HUES64 (cell line): ENCODE measurements at regions not wholly inside any gene's neighbourhood (a gene's known extent, or its start where the extent isn't known, plus 50 kb on each side); places are given as distances from the start of the nearest gene placed in this dataset.

ENCODE experiments used
- H3K27ac ChIP-seq: 2 replicates; pipeline ENCODE4 v1.7.0; 2013; ENCODE audit warnings: low read depth, low read length, inconsistent platforms
- H3K27me3 ChIP-seq: 2 replicates; pipeline ENCODE4 v1.6.1; 2013; ENCODE audit warnings: mild to moderate bottlenecking, low read length; ENCODE audit not compliant: insufficient read depth
- H3K36me3 ChIP-seq: 2 replicates; pipeline ENCODE4 v1.6.1; 2013; ENCODE audit warnings: mild to moderate bottlenecking, low read length; ENCODE audit not compliant: insufficient read depth
- H3K4me1 ChIP-seq: 2 replicates; pipeline ENCODE4 v1.6.1; 2013; ENCODE audit warnings: mild to moderate bottlenecking, low read length, moderate library complexity; ENCODE audit not compliant: insufficient read depth
- H3K4me3 ChIP-seq: 2 replicates; pipeline ENCODE4 v1.5.1; 2013; ENCODE audit warnings: mild to moderate bottlenecking, low read length, moderate library complexity
- H3K9ac ChIP-seq: 2 replicates; pipeline ENCODE4 v1.6.1; 2013; ENCODE audit warnings: mild to moderate bottlenecking, low read depth, low read length
- H3K9me3 ChIP-seq: 2 replicates; pipeline ENCODE4 v1.6.1; 2013; ENCODE audit warnings: low read depth, low read length; ENCODE audit not compliant: insufficient read depth
- WGBS: fragments of 150-250, 120-280 bp; methylation state at CpG from one replicate; pipeline ENCODE4 v1.1.7; 2013; ENCODE audit warnings: missing lambda C conversion rate; 5-methylcytosine and 5-hydroxymethylcytosine counted together

- 86% methylated on average over 2 of the region's 2 CpGs for WGBS
- Histone ChIP-seq H3K27ac (no peak overlapping the region), H3K4me3 (no peak overlapping the region)
Measured at GRCh38 chr1:99469550-99469971, 176.4 kb upstream of the PALMD start.

GRCh38 chr1:99472893-99473292 lies 173.0 kb upstream of the PALMD start:
- H3K27ac ChIP-seq, result no peak overlapping the region
- WGBS, result 94% methylated on average over 4 of the region's 4 CpGs
- no peaks in the 10 kb centered on the region for H3K36me3 ChIP-seq
- H3K27me3 ChIP-seq, result no peaks in the 10 kb centered on the region
- H3K4me3 ChIP-seq, result no peak overlapping the region
- H3K9ac ChIP-seq, result no peak overlapping the region
- no peaks in the 10 kb centered on the region for H3K4me1 ChIP-seq
- H3K9me3 ChIP-seq, result no peaks in the 10 kb centered on the region

More at GRCh38 chr1:99469550-99469971, 176.4 kb upstream of the PALMD start:
- no peaks in the 10 kb centered on the region for H3K36me3 ChIP-seq
- H3K9ac ChIP-seq, result no peak overlapping the region
- no peaks in the 10 kb centered on the region for H3K27me3 ChIP-seq
- H3K4me1 ChIP-seq, result no peaks in the 10 kb centered on the region
- no peaks in the 10 kb centered on the region for H3K9me3 ChIP-seq

DNA sequence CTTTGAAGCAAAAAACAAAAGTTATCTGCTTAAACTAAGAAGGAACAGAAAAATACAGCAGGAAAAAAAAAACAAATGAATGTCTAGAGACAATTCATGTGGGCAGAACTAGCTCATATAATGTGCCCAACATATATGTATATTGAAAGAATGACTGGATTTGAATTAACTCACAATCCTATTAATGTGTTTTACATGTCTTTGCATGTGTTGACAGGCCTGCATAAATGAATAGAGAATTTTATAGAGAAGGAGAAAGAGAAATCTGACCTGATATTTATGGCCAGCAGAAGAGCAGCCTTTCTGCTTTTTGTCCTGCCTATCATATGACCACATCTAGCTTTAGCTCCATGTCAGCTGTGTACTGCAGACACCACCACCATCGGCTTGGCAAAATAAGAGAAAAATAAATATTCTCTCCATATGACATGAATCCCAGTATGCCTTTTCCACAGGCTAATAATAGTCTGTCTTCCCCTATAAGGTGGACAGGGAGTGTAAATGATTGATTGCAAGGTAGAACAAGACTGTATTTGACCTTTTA lies 171.5 kb upstream of the PALMD start:
- no peak overlapping the region for H3K27ac ChIP-seq
- no peaks in the 10 kb centered on the region for H3K9me3 ChIP-seq
- H3K27me3 ChIP-seq, result no peaks in the 10 kb centered on the region
- no peaks in the 10 kb centered on the region for H3K36me3 ChIP-seq
- H3K4me3 ChIP-seq, result no peak overlapping the region
- H3K9ac ChIP-seq, result no peak overlapping the region
- no peaks in the 10 kb centered on the region for H3K4me1 ChIP-seq
- WGBS, result 100% methylated on average over 1 of the region's 1 CpG

DNA sequence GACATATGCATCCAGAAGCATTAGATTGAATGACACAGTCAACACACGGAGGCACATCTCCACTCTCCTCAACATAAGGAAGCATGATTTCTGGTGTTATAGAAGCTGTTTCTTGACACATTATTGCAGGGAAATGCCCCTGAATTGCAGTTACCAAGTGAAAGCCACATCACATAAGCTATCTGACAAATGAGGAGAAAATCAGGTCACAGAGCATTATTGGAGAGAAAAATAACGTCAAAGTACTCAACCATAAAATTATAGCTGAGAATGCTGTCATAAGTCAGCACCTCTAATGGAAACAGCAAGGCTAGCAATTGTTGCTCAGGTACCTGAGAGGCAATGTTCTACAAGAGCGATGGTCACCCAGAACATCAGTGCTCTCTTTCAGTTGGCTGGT lies 169.9 kb upstream of the PALMD start:
- WGBS, result 95% methylated on average over 3 of the region's 3 CpGs
- no peak overlapping the region for H3K27ac ChIP-seq
- no peak overlapping the region for H3K9ac ChIP-seq
- no peaks in the 10 kb centered on the region for H3K4me1 ChIP-seq
- no peaks in the 10 kb centered on the region for H3K36me3 ChIP-seq
- no peak overlapping the region for H3K4me3 ChIP-seq
- no peaks in the 10 kb centered on the region for H3K27me3 ChIP-seq
- H3K9me3 ChIP-seq, result no peaks in the 10 kb centered on the region

- no peak overlapping the region for H3K4me3 ChIP-seq
- no peak overlapping the region for H3K9ac ChIP-seq
- no peaks in the 10 kb centered on the region for H3K36me3 ChIP-seq
- no peak overlapping the region for H3K27ac ChIP-seq
- no peaks in the 10 kb centered on the region for H3K4me1 ChIP-seq
- H3K27me3 ChIP-seq, result no peaks in the 10 kb centered on the region
- no peaks in the 10 kb centered on the region for H3K9me3 ChIP-seq
Measured at GRCh38 chr1:99481391-99481996, 164.4 kb upstream of the PALMD start.

DNA sequence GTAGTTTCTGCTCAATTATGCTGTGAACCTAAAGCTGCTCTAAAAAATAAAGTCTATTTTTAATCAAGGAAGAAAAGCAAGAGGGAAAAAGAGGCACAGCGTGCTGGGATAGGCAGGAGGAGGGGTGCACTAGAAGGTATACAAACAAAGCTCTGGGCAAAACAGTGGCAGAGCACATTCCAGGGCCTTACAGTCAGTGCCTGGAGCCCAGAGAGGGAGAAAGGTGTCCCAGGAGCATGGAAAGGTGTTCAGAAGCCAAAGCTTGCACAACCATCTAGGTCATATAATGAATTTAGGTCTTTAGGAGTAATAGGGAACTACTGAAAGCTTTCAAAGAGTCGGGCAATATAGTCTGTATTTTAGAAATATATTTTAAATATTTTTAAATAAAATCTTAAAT lies 163.6 kb upstream of the PALMD start:
- WGBS, result 89% methylated on average over 1 of the region's 2 CpGs
- H3K27me3 ChIP-seq, result no peaks in the 10 kb centered on the region
- H3K9ac ChIP-seq, result no peak overlapping the region

DNA sequence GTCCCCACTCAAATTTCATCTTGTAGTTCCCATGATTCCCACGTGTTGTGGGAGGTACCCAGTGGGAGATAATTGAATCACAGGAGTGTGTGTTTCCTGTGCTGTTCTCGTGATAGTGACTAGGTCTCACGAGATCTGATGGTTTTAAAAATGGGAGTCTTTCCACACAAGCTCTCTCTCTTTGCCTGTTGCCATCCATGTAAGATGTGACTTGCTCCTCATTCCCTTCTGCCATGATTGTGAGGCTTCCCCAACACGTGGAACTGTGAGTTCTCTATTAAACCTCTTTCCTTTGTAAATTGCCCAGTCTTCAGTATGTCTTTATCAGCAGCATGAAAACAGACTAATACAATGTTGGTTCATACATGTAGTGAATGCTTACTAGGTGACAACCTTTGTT lies 163.2 kb upstream of the PALMD start:
- Histone ChIP-seq H3K27me3 (no peaks in the 10 kb centered on the region), H3K9ac (no peak overlapping the region), H3K36me3 (no peaks in the 10 kb centered on the region), H3K27ac (no peak overlapping the region), H3K4me3 (no peak overlapping the region), H3K9me3 (no peaks in the 10 kb centered on the region), H3K4me1 (no peaks in the 10 kb centered on the region)
- WGBS, result 88% methylated on average over 4 of the region's 4 CpGs

More for the DNA sequence above, 163.6 kb upstream of the PALMD start:
- Histone ChIP-seq H3K9me3 (no peaks in the 10 kb centered on the region), H3K4me3 (no peak overlapping the region), H3K36me3 (no peaks in the 10 kb centered on the region), H3K4me1 (no peaks in the 10 kb centered on the region), H3K27ac (no peak overlapping the region)

GRCh38 chr1:99490031-99490430 lies 155.9 kb upstream of the PALMD start:
- no peak overlapping the region for H3K27ac ChIP-seq
- no peaks in the 10 kb centered on the region for H3K36me3 ChIP-seq
- H3K9me3 ChIP-seq, result no peaks in the 10 kb centered on the region
- no peaks in the 10 kb centered on the region for H3K27me3 ChIP-seq
- H3K4me1 ChIP-seq, result no peaks in the 10 kb centered on the region
- no peak overlapping the region for H3K9ac ChIP-seq
- H3K4me3 ChIP-seq, result no peak overlapping the region
- no CpG with 5 or more reads among the region's 2 CpGs for WGBS

GRCh38 chr1:99496067-99496466 lies 149.8 kb upstream of the PALMD start:
- H3K9ac ChIP-seq, result no peak overlapping the region
- H3K36me3 ChIP-seq, result no peaks in the 10 kb centered on the region
- H3K27me3 ChIP-seq, result no peaks in the 10 kb centered on the region
- no peak overlapping the region for H3K27ac ChIP-seq
- 95% methylated on average over 3 of the region's 3 CpGs for WGBS
- H3K4me1 ChIP-seq, result no peaks in the 10 kb centered on the region
- H3K9me3 ChIP-seq, result no peaks in the 10 kb centered on the region
- no peak overlapping the region for H3K4me3 ChIP-seq

DNA sequence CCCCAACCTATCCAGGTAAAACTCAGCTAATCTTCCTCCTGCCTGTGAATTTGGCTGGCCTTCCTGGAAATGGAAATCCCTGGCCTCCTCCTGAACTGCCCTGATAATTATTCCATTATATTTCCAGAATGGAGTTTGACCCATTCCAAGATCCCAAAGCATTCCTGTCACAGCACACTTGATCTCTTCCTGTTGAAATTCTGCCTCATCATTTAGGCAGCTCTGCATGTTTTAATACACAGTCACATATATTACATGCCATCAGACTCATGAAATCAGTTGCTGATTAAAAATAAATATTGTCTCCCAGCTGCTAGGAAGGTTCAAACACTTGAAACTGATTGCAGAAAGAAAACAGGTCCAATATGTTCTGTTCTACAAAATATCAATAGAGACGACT lies 148.2 kb upstream of the PALMD start:
- H3K9ac ChIP-seq, result no peak overlapping the region
- no peak overlapping the region for H3K27ac ChIP-seq
- H3K4me1 ChIP-seq, result no peaks in the 10 kb centered on the region
- no peak overlapping the region for H3K4me3 ChIP-seq
- no peaks in the 10 kb centered on the region for H3K27me3 ChIP-seq
- no peaks in the 10 kb centered on the region for H3K36me3 ChIP-seq
- 100% methylated on average over 1 of the region's 1 CpG for WGBS
- no peaks in the 10 kb centered on the region for H3K9me3 ChIP-seq

DNA sequence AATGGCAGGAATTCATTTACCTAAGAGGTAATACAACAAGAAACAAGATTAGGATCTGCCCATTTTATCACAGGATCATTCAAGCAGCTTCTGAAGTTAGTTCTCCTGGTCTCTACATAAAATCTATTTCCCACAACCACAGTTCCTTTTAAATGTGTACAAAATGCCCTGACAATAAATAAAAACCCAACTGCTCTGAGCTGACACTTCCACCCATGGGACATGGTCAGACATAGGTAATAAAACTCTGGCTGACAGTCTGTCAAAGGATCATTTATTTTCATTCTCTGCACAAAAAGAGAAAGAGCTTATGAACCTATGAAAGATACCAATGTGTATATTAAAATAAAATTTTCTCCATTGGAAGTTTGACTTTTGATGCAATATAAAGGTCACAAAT lies 145.4 kb upstream of the PALMD start:
- H3K9ac ChIP-seq, result no peak overlapping the region
- H3K4me1 ChIP-seq, result no peaks in the 10 kb centered on the region
- H3K9me3 ChIP-seq, result no peaks in the 10 kb centered on the region
- H3K36me3 ChIP-seq, result no peaks in the 10 kb centered on the region
- no peak overlapping the region for H3K4me3 ChIP-seq
- H3K27ac ChIP-seq, result no peak overlapping the region
- no peaks in the 10 kb centered on the region for H3K27me3 ChIP-seq

GRCh38 chr1:99501871-99502270 lies 144.0 kb upstream of the PALMD start:
- H3K9ac ChIP-seq, result no peak overlapping the region
- no peaks in the 10 kb centered on the region for H3K27me3 ChIP-seq
- H3K36me3 ChIP-seq, result no peaks in the 10 kb centered on the region
- no peak overlapping the region for H3K4me3 ChIP-seq
- H3K4me1 ChIP-seq, result no peaks in the 10 kb centered on the region
- WGBS, result 99% methylated on average over 1 of the region's 1 CpG
- 0 out of 2 replicates have a peak, but pooled peaks cover 4% of the 10 kb centered on the region for H3K9me3 ChIP-seq
- no peak overlapping the region for H3K27ac ChIP-seq
